ENCODE measurements at regions not wholly inside any gene's neighbourhood (a gene's known extent, or its start where the extent isn't known, plus 50 kb on each side); places are given as distances from the start of the nearest gene placed in this dataset.

DNA sequence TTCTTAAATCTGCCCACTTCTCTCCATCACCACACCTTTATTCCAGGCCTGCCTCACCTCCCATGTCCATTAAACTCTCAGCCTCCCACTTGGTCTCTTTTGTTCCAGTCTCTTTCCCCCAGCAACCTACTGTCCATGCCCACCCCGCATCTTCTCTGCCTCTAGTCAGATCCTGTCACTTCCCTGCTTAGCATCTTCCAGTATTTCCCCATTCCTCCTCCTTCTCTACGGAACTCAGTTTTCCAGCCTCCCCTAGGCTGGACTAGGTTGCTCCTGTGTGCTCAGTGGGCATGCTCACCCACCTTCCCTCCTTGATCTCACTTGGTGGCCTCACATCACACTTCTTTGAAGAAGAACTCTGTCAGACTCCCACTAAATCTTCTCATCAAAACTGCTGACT lies 179.8 kb downstream of the BAMBI start:
- DNase-seq (ENCODE audit: low read depth in 2 of 2), result no peak

DNA sequence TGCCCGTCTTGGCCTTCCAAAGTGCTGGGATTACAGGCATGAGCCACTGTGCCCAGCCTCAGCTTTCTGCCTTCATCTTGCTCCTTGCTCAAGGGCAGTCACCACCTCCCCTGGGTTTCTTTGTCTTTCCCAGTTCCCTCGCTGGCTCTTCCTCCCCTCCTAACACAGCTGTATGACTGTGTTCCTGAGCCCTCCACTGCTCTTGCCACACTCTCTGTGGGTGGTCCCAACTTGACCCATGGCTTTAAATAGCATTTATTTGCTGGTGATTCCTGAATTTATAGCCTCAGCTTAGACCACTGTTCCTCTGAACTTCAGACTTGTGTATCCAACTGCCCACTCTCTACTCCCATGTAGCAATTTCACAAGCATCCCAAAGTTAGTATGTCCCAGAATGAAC lies 181.3 kb downstream of the BAMBI start:
- DNase-seq (ENCODE audit: low read depth in 2 of 2), result no peak

DNA sequence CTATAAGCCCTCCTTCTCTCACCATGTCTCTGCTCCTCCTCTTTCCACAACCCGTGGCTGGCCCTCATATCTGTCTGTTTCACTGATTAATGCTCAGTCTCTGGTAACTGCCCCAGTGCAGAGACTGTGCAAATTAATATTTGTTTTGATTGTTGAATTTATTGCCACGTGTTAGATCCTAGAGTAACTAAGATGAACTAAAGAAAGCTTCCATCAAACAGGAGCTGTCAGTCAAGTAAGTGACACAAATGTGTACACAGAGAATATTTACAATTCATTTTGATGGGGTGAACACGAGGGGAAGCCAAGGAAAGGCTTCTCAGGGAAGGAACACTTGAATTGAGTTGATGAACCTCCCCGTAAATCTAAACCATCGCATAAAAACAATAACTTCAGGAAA lies 182.5 kb downstream of the BAMBI start:
- no peak for DNase-seq (ENCODE audit: low read depth in 2 of 2)

DNA sequence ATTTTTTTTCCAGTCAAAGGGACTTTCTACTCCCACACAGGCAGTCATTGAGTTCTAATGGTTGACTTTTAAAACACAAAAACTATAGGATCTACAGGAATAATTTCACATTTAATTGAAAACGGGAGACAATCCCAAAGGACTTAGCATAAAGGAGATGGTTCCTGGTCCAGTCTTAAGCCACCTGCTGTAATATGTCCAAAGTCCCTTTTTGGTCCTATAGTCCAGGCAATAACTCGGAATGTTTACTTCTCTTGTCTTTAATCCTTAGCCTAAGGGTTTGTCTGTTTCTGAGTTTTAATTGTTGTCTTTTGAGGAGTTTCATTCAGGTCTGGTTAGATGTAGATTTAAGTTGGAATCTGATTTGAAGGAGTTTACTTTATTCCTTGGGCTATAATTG lies 184.9 kb downstream of the BAMBI start:
- DNase-seq (ENCODE audit: low read depth in 2 of 2), result no peak

DNA sequence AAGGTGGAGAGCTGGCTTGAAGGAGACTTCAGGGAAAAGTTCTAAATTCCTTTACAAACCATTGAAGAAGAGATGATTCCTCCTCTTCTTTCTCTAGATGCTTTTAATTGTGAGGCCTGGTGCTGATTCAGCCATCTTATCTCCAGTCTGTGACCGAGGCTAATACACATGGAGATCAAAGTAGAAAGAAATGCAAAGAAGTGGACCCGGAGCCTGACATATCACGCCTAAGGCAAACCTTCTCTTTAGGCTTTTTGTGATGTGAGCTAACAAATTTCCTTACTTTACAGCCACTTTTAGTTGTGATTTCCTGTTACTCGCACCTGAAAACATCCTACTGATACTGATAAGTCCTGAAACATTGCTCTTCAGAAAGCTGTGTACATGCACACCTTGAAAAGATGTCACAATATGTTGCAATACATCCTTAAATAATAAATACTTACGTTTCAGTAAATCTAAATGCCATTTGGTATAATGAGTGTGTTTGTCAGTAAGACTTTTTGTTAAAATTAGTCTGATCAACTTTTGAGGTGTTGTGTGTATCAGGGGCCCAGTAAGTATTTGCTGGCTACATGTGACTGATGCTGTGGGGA lies 192.4 kb downstream of the BAMBI start:
- no peak for DNase-seq (ENCODE audit: low read depth in 2 of 2)

DNA sequence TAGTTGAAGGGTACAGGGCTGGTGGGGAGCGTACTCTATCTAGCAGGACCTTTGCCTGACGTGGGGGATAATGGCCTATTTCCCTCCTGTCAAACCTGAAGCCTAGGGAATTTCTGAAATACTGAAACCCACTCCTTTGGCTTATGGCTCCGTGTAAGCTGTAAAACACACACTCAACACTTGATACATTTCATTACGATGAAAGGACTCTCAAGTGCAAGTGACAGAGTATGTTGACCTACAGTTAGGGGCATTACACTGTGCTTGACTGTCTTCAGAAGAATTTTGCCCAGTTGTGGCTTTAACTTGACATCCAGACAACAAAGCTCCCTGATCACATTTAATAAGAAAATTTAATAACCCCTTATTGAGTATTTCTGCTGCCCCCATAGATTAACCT lies 194.3 kb downstream of the BAMBI start:
- no peak for DNase-seq (ENCODE audit: low read depth in 2 of 2)

DNA sequence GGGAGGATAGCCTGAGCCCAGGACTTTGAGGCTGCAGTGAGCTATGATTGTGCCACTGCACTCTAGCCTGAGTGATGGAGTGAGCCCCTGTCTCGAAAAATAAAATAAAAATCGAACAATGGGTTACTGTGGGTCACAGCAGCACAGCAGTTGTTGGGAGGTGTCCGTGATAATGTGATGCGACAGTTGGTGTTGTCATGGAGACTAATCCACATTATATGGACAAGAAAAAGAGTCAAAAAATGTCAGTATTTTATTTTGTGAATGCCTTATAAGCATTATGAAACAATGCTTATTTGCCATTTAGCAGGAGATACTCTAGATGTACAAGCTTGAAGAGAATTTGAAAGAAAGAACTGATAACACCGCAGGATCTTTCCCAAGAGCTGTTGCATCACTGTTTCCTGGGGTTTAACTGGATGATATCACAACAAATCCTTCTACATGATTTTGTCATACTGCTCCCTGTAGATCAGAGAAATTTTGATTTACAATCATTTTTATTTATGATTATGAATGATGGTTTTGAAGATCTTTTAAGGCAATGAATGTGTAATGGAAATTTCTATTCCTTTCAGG lies 195.4 kb downstream of the BAMBI start:
- DNase-seq (ENCODE audit: low read depth in 2 of 2), result no peak

DNA sequence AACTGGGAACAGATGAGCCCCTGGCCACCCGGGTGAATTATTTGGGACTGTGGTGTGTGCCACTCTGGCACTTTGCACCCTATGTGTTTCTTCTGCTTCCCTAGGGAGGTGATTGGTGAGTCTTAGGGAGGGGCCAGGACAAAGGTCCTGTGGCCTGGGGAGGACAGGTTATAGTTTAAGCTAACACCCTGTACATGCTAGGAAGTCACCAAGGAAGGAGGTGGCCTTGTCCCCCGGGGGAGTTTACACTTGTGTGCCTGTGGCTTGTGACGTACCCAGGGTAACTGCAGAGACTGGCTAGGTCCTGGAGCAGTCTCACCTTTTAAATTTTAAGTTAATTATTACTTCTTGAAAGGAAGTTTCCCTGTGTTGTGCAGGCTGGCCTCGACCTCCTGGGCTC lies 196.2 kb downstream of the BAMBI start:
- no peak for DNase-seq (ENCODE audit: low read depth in 2 of 2)

DNA sequence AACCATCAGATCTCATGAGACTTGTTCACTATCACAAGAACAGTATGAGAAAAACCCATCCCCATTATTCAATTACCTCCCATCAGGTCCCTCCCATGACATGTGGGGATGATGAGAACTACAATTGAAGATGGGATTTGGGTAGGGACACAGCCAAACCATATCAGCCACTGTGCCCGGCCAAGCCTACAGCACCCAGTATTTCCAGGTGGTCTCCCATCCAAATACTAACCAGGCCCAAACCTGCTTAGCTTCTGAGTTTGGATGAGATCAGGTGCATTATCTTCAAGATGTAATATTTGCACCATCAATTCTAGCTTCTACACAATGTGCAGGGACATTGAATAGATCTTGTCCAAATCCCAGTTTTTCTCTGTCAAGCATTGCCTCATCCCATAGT lies 196.9 kb downstream of the BAMBI start:
- no peak for DNase-seq (ENCODE audit: low read depth in 2 of 2)

DNA sequence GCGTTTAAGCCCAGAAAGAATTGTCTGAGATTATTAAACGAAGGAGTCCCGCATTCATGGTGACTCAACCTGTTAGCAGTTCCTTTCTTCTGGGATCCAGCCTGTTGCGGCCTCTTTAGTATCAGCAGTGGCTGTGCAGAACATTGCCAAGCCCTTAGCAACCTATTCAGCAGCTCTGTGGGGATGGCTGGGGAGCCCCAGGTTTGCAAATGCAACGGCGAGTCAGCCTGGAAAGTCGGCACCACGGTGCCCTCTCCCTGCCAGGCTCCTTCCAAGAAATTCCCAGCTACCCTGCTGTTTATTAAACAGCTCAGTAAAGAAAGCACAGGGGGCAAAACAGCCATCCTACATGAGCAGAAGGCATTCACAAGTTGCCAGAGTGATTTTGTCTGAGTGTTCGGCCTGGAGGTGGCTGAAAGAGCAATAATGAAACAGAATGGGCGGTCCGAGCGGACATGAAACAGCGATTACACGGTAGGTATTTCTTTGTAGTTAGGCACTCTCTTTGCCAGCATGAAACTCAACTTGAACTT lies 198.3 kb downstream of the BAMBI start:
- DNase-seq (ENCODE audit: low read depth in 2 of 2), result no peak

DNA sequence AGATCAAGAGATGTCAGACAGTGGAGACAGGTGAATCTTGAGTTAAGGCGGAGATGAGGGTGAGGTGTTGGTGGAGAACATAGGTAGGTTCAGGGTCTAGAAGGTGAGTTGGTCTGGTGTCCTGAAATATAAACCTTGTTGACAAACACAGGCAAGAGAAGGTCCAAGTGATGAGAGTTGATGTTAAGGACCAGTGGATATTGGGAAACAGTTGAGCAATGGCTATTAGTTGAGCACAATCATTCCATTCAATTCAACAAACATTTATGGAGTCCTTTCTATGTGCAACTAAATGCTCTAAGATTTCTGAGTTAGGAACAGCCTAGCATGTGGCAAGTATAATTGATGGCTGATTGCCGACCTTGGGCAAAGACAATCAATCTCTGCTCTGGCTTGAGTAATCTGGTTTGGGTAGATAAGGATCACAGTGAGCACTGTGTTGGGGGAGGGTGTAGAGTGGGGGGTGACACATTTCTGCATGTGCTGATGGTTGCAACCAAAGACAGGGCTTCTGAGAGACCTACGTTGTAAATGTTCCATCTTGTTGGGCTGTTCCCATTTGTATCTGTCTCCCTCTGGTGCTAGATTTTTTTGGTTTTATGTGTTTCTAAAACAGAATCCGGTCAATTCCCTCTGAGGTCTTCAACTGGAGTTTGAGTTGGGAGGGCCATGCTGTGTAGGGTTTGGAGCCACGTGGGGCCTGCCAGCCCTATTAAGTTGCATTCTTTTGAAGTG lies 201.1 kb downstream of the BAMBI start:
- no peak for DNase-seq (ENCODE audit: low read depth in 2 of 2)

DNA sequence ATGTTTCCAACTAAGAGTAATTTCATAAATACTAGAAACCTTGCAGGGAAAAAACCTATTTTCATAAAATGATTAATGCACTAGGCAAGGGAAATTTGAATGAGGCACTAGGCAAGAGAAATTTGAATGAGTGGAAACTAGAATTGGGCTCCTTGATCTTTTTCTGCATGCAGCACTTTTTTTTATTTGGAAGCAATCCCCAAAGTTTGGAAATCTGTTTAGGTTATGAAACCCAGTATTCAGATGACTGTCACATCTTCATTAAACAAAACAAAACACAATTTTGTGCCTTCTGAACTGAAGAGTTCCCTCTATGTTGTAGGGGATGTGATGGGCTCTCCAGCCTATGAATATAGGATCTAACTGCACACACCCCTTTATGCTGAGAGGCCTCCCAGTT lies 201.9 kb downstream of the BAMBI start:
- DNase-seq (ENCODE audit: low read depth in 2 of 2), result no peak

DNA sequence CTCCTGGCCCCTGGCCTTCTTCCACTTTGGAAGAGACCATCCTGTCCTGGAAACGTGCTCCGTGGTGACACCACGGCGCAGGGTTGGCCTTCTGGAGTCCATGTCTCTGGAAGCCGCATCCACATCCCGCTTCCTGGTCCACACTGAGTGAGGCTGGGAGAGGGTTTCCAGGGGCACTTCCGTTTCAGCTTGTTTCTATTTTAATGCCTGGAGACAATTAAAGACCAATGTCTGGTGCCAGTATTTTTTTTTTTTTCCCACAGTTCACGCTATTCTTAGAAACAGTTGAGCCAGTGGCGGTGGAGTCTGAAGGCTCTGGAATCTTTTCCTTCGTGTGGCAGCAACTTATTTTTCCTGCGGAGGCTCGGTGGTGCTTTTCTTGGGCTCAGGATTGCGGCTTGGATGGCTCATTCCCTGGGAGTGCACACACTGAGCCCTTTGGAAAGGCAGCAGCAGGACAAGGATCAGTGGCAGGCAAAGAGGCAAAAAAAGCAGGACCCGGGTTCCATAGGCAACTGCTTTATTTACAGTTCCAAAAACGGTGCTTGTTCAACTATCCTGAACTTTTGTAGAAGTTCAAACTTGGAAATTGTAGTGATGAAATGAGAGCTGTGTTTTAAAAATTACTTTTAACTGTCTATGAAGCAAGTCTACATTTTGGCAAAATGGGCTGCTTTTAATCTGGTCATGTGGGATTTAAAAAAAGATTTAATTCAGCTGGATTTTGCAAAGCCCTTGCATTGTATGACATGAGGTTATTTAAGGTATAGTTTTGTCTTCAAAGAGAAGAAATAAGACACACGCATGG lies 202.8 kb downstream of the BAMBI start:
- no peak for DNase-seq (ENCODE audit: low read depth in 2 of 2)

DNA sequence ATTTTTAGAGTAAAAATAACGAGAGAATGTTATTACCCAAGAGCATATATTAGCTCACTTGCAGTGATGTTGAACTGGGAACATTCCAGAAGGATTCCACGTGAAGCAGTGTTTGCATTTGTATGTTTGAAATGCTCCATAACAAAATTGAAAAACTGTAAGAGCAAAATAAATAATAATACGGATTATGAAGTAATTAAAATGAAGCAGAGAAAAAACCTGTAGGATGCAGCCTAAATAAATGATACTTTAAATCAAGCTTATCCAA lies 203.3 kb downstream of the BAMBI start:
- DNase-seq (ENCODE audit: low read depth in 2 of 2), result no peak

DNA sequence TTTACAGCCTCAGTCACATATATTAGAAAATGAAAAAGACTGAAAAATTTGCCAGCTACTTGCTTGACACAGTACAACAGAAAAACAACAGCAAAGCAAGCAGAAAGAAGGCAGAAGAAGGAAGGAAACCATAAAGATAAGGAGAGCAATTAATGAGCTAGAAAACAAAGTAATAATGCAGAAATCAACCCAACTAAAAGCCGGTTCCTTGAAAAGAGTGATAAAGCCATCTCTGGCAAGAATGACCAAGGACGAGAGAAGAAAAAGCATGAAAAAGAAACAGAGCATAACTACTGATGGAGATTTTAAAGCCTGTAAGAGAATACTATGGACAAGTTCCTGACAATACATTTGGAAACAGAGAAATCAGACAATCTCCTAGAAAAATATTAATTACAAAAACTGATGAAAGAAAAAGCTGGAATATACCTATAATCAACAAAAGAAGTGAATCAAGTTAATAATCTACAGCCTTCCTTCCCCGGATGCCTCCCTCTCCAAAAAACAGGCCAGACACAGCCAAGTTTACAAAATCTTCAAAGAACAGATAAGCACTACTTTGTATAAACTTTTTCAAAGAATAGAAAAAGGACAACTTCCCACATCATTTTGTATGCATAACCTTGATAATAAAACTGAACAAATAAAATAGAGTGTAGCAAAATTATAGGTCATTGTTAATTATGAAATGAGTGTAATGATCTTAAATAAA lies 204.0 kb downstream of the BAMBI start:
- DNase-seq (ENCODE audit: low read depth in 2 of 2), result no peak

DNA sequence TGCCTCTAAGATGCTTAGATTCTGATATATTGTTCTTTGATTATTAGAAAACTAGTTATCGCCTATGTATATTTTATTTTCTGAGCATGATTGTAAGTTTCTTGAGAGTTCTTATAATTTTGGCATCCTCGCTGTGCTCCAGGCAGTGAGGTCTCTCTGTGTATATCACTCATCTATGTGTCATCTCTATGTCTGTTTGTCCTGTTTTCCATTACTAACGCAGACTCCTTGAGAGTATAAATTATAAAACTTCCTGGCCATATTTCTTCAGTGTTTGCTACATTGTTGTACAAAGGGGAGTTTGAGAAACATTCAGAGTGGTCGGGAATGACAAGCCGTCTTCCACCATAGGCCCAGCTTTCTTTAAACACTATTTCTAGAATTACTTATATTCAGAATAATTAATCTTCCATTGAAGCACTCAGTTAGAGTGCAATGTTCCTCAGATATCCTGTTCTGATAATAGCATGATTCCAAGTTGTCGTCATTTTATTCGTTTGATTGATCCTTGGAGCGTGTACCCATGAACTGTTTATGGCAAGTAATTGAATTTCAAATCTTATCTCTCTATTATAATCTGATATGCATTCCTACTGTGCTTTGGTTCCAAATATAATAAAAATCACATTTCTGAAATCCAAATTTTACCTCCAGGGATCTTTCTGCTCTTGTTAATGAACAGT lies 206.6 kb downstream of the BAMBI start:
- no peak for DNase-seq (ENCODE audit: low read depth in 2 of 2)

DNA sequence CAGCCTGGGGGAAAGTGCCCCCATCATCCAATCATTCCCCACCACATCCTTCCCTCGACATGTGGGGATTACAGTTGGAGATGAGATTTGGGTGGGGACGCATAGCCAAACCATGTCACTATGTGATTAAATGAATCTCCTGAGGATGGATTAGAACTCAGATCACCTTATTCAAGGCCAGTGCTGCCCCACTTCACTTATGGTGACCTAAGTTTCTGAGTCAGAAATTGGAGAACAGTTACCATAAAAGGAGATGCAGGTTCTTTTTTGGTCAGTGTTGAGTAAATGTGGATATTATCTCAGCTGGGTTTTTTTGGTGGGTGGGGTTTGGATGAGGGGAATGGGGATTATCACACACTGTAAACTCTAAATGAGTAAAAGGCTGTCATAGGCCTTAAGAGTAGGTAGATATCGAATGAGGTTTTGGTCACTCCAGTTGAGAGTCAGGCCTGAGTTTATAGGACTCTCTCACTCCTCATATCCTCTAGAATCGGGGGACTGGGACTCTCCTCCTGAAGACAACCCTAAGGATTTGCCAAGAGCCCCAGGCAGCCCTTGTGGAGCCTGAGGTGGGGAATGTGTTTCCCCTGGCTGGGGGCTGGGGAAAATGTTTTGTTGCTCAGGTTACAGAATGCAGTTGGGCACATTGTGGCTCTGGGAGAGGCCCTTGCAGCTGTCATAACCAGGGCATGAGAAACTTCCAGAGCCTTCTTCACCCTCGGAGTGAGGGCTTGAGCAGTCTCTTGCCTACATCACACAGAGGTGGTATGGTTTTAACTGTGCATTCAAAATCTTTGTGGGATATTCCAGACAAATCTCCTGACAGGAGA lies 213.0 kb downstream of the BAMBI start:
- DNase-seq (ENCODE audit: low read depth in 2 of 2), result no peak

DNA sequence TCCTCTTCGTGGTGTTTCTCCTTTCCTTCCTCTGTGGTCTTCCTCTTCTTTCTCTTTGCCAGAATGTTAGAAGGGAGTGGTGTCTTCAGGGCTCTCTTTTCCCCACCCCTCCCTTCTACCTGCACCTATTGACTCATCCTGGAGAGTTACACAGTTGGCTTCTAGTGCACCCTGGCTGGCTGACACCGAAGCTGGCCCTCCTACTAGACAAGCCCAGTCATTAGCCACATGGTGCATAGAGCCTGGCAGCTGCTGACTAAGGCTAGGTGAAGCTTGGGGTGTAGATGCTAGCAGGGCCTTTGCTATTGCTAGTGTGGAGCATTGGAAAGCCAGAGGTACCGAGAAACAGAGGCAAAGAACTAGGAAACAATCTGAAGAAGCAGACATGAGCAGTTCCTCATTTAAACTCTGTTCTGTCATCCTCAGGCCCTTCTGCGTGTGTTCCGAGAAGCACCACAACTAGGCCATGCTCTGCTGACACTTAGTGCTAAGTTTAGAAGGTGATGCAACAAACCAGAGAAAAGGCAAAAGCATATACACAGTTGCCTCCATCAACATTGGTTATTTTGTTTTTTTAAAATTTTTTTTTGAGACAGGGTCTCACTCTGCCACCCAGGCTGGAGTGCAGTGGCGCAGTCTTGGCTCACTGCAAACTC lies 213.9 kb downstream of the BAMBI start:
- DNase-seq (ENCODE audit: low read depth in 2 of 2), result no peak

DNA sequence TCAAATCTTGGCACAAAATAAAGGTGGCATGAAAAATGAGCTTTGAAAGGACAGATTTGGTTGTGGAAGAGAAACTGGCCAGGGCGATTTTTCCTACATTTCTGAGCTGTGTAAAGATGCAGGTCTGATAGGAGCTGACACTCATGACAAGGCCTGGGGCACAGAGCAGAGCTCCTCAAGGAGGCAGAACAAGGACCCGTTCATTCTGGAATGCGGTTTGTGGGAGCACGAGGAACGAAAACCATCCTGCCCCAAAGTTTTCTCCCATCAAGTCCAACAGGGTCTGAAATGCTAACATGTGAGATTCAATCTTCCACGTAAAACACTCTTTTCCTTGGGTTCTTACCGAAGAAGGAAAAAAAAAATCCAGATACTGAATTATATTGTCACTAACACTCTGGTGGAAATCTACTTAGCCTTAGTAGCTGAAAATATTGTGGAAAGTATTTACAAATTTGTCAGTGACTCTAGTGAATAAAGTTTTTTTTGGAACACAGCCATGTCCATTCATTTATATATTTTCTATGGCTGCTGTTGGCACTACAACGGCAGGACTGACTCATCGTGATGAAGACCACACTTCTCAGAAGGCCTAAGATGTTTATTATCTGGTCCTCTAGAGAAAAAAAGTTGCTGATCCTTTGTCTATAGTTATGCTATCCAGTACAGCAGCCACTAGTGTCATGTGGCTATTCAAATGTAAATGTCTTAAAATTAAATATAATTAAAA lies 215.7 kb downstream of the BAMBI start:
- no peak for DNase-seq (ENCODE audit: low read depth in 2 of 2)

All from stimulated activated CD8-positive, alpha-beta memory T cell treated with anti-CD3 and anti-CD28 coated beads, Interleukin-7, amount 100 ng/mL, for 4 hours (primary cell).